ENCODE measurements at regions not wholly inside any gene's neighbourhood (a gene's known extent, or its start where the extent isn't known, plus 50 kb on each side); places are given as distances from the start of the nearest gene placed in this dataset.

- DNase-seq (peak; percentile 84), ATAC-seq (ENCODE audit: low read depth) (peak; percentile 75)
- Histone ChIP-seq H2BK20ac (ENCODE audit: low read depth, low read length) (no peak overlapping the region), H4K8ac (ENCODE audit: low read depth in 2 of 2, low read length in 2 of 2) (no peak overlapping the region), H3K9me3 (ENCODE audit: control insufficient read depth, insufficient read depth, low read length) (no peaks in the 10 kb centered on the region), H2AK5ac (ENCODE audit: low read depth, low read length) (no peak overlapping the region), H2AFZ (replicated peaks; ENCODE audit: low read length, poor library complexity) (no peak overlapping the region), H3K4me2 (ENCODE audit: low read depth, low read length) (no peak overlapping the region), H3K56ac (ENCODE audit: extremely low read depth, insufficient read depth, low read length) (no peak overlapping the region), H2AK9ac (replicated peaks; ENCODE audit: low read depth, low read length, poor library complexity) (no peak overlapping the region), H3K4me3 (ENCODE audit: insufficient read depth, low read depth, low read length) (no peak overlapping the region), H3K9ac (ENCODE audit: low read depth, low read length) (no peak overlapping the region), H2BK5ac (ENCODE audit: low read depth, low read length, poor library complexity, severe bottlenecking) (no peak overlapping the region), H2BK15ac (ENCODE audit: low read depth, low read length) (no peak overlapping the region), H3K79me1 (ENCODE audit: low read depth in 1 of 2, low read length in 2 of 2) (no peaks in the 10 kb centered on the region), H4K91ac (ENCODE audit: insufficient read depth, low read depth, low read length) (no peak overlapping the region), H3K27ac (ENCODE audit: insufficient read depth, low read length) (no peak overlapping the region), H2BK120ac (ENCODE audit: low read depth, low read length) (no peak overlapping the region), H3K23ac (ENCODE audit: low read depth, low read length) (no peak overlapping the region), H3K27me3 (ENCODE audit: control insufficient read depth, insufficient read depth, low read length) (peaks cover 2% of the 10 kb centered on the region; the same call in 1 of the 2 replicates), H3K4ac (ENCODE audit: low read depth, low read length) (no peak overlapping the region), H4K20me1 (ENCODE audit: insufficient read depth, low read length) (no peaks in the 10 kb centered on the region), H3K36me3 (ENCODE audit: control insufficient read depth, insufficient read depth, low read length) (no peaks in the 10 kb centered on the region), H3K18ac (ENCODE audit: low read depth, low read length) (no peak overlapping the region), H3K14ac (replicated peaks; ENCODE audit: low read depth, low read length) (no peak overlapping the region), H3K9me1 (ENCODE audit: insufficient read depth, low read length) (no peaks in the 10 kb centered on the region), H3K4me1 (ENCODE audit: control insufficient read depth, insufficient read depth, low read length) (peaks cover 2% of the 10 kb centered on the region; the same call in 1 of the 2 replicates), H4K5ac (ENCODE audit: low read depth, low read length) (no peak overlapping the region)
- dilution Hi-C loops (cut with HindIII; ENCODE audit: low sequenced_read_pairs, unreplicated experiment) (no loop called here), intact Hi-C loops (cut with micrococcal nuclease) (no loop called here), in situ Hi-C loops (cut with MboI; ENCODE audit: low sequenced_read_pairs) (loop anchor here (25.0 kb wide), 2 partner anchors 637 to 1237 kb away; no protein-coding TSS in a partner anchor)
- WGBS, 2 experiments (ENCODE audit: extremely low coverage in 2 of 2, insufficient read length in 1 of 2): no CpG with 5 or more reads among the region's 2 CpGs
- TF ChIP-seq MXI1 (IDR thresholded peaks at IDR 0.05; ENCODE audit: borderline replicate concordance, low read depth, low read length) (no peak), BHLHE40 (IDR thresholded peaks at IDR 0.05; ENCODE audit: low read depth, low read length) (no peak), CEBPB (IDR thresholded peaks at IDR 0.05; ENCODE audit: low read depth, low read length) (no peak), NFE2L2 (IDR thresholded peaks at IDR 0.05; ENCODE audit: low read depth, low read length) (no peak), USF2 (IDR thresholded peaks at IDR 0.05; ENCODE audit: low read depth, low read length) (no peak), RCOR1 (IDR thresholded peaks at IDR 0.05; ENCODE audit: insufficient replicate concordance, low read length) (no peak), SMC3 (IDR thresholded peaks at IDR 0.05; ENCODE audit: low read depth, low read length) (no peak), POLR2A (IDR thresholded peaks at IDR 0.05; ENCODE audit: low read depth, low read length) (no peak), RFX5 (IDR thresholded peaks at IDR 0.05; ENCODE audit: low read depth, low read length) (no peak), MAZ (IDR thresholded peaks at IDR 0.05; ENCODE audit: borderline replicate concordance, low read depth, low read length) (no peak), MAFK (IDR thresholded peaks at IDR 0.05; ENCODE audit: low read depth, low read length) (no peak), RAD21 (IDR thresholded peaks at IDR 0.05; ENCODE audit: low read length) (no peak), CTCF (conservative IDR thresholded peaks at IDR 0.05; ENCODE audit: low read depth, low read length) (no peak), CHD1 (IDR thresholded peaks at IDR 0.05; ENCODE audit: low read depth, low read length) (no peak)
- no TSS peak for BruUV-seq (replicated peaks)
- ChIA-PET POLR2A (ENCODE audit: unreplicated experiment) (no interaction called here), CTCF (interaction anchor here (1.2 kb wide), 1 partner anchor 10 kb away, joined by 3 read pairs; no protein-coding TSS in a partner anchor)
These were observed 291.1 kb downstream of the CLIC5 start for GRCh38 chr6:45724511-45724910.
